ENCODE measurements at regions not wholly inside any gene's neighbourhood (a gene's known extent, or its start where the extent isn't known, plus 50 kb on each side); places are given as distances from the start of the nearest gene placed in this dataset.
"Not testable (repeated sequence)": the region's sequence is repeated elsewhere in the genome, so short reads cannot be mapped to it uniquely, and the experiment has no call there.

DNA sequence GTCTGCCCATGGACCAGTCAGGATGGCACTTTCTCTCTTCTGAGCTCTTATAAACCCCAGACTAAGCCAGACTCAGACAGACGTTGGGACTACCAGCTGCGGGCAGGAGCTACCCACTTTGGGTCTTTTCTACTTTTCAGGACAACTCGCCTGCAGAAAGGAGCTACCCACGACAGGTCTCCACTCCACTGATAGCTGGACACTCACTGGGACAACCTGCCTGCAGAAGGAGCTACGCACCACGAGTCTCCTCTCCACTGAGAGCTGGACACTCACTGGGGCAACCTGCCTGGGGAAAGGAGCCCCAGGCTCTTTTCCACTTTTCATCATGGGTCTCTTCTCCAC lies 1440.2 kb upstream of the ACO1 start:
- no peak for DNase-seq

DNA sequence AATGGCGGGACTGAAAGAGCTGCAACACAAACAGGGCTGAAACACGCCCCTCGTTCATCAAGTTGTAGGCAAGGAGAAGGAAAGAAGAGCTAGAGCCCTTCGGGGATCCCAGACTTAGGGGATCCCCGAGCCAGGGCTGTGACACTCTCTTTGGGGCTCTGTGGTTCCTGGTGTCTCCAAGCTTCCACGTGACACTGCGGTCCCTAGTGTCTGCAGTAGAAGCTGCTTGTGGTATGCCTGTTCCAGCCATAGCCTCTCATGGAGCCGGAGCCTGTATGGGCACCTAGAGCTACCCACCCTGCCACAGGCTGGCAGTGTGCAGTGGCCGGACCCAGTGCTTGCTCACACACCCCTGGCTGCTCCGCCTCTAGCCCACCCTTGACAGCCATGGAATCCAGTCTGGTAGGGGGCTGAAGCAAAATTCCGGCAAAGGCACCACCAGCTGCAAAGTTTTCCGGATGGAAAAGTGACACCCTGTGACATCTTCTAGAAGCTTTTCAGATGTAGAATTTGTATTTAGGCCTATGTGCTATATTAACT lies 1439.6 kb upstream of the ACO1 start:
- no peak for DNase-seq

DNA sequence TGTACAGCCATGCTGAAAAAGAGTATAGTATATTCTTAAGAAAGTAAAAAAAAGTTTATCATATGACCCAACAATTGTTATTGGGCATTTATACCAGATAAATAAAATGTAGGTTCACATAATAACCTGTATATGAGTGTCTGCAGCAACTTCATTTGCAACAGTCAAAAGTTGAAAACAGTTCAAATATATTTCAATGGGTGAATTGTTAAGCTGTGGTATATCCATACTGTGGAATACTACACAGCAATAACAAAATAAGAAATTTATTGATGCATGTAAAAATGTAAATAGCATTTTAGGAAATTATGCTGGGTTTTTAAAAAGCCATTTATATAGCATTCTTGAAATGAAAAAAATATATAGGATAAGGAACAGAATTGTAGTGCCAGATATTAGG lies 1420.1 kb upstream of the ACO1 start:
- DNase-seq: no peak

DNA sequence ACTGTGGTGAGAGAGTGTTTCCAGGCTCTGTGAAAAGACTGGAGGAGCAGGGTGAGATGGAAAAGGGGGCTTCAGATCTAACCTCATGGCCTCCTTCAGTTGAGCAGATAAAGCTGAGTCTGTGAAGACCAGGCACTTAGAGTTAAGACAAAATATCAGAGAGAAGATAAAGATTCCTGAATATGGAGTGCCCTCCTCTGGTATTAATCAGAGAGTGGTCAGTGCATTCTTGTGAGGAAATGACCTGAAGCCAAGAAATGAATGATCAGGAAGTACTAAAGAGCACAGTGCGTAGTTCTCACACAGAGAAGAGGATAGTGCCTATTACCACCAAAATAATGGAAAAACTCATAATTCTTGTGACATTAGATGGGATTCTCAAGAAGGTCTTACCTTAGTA lies 1417.0 kb upstream of the ACO1 start:
- DNase-seq: no peak

DNA sequence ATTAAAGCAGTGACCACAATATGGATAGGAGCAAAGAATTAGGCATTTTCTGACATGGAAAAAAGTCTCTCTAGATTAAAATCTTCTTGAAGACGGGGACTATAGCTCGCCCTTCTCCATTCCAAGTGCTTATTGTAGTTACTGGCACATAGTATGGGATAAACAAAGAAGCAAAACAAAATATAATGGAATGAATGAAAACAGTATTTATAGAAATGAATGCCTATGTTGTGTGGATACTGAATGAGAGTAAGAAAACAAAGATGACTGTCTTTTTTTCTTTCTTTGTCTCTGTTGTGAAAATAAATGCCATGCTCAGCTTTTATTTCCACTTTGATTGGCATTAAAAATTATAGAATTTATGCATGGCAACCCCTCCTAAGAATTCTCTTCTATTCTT lies 1414.3 kb upstream of the ACO1 start:
- no peak for DNase-seq

DNA sequence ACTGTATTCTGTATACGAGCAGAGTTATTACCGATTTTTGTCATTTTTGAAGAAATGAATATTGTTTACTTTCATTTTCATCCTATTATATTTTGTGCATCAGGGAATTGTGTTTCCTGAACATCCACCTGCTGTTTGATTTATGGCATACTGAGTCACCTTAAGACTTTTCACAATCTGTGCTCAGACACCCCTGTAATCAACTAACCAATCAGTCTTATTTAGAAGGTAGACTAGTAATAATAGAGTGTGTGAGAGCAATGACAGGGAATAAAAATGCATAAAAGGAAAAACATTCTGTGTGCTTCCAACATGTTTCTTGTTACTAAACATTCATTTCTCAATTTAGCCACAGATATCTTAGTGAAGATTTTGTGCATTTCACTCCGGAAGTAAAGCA lies 1413.6 kb upstream of the ACO1 start:
- no peak for DNase-seq

DNA sequence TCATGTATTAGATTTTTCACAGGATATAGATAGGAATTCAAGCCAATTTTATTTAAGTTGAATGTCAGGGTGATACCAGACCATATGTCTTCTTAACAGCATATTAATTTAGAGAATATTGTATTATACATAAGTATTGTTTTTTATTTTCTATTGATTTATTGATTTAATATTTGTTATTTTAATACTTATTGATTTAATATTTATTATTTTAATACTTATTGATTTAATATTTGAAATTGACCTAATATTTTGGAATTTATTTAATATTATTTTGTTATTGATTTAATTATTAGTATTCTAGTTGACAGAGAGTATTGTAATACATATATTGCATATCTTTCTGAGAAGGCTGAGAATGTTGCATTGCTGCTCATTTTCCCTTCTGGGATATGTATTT lies 1411.8 kb upstream of the ACO1 start:
- DNase-seq: no peak

DNA sequence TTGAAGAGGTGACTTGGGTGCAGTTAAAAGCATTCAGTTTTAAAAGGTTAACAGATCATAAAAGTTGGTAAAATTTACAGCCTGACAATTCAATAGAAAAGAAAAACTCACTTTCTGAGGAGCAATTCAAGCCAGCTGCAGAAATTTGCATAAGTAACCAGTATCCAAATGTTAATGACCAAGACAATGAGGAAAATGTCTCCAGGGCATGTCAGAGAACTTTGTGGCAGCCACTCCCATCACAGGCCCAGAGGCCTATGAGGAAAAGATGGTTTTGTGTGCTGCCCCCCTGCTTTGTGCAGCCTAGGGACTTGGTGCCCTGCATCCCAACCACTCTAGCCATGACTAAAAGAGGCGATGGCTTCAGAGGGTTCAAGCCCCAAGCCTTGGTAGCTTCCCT lies 1406.5 kb upstream of the ACO1 start:
- DNase-seq: no peak

DNA sequence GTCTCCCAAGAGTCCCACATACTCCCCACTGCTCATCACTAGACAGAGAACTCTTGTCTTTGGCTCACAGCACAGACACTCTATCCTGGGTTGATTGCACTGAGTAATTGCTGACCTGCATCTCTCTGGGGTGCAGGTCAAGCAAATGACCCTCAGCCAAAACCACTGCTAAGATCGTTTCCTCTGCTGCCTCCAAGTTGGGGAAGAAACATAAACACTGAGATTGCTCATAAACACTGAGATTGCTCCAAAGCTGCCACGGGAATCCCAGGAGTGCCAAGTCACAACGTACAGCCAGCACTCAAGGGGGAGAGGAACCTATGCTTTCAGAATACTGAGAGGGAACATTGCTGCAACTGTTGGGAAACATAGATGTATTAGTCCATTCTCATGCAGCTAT lies 1402.1 kb upstream of the ACO1 start:
- DNase-seq: no peak

DNA sequence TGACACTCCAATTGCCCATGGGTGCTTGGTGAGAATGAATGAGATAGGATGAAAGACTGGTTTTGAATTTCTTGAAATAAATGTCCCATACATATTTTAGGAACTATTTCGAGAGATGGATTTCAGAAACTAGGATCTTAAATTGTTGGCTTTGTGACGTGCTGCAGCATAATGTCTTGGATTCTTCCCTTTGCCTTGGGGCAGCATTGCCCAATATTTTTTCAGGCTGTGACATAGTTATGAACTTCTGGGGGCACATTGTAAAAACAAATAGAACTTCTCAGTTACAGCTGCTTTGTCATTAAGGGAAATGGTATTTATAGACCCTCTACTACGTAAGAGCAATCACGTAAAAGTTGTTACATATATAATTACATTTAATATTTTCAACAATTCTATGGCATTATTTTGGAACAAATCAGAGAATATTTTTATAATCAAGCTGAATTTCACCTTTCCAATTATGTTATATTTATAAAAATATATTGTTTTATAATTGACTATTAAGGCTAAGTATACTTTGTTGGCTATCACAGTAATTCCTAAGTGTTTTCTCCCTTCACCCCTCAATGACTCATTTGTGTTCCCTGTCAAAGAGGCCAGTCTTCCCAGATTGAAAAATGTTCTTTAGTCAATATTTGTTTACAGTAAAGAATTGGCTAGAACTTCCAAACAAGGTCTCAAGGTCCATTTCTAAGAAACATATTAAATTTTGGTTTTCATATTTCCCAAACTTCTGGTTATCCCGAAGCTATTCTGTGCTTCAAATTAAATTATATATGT lies 1388.3 kb upstream of the ACO1 start:
- no peak for DNase-seq

DNA sequence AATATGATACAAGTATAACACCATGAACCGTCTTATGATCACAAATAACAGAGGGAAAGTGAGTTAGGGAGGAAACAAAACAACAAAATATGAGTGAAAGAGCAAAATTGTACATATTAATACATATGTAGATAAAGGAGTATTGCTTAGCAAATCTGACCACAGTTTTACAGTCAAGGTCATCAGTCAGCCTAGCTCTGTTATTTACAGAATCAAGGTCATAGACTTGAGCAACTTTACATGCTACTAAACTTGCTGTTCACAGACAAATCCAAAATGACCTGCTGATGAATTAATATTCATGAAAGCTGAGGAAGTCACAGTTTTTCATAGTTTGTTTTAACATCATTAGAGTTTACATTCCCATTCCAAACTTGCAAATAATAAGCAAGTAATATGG lies 1387.7 kb upstream of the ACO1 start:
- no peak for DNase-seq

DNA sequence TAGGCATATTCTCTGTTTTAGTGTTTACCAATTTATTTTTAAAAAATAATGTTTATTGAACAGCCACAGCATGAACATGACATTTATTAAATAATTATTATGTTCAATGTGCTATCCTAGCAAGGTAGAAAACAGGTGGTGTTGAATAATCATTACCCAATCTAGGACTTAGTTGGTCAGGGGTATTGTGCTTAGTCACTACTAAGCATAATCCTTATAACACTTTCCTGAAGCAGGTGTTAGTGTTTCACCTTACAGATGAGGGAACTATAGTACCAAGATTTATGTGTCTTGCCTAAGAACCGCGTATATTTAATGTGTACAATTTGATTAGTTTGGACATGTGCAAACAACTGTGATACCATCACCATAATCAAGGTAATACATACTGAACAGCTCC lies 1387.2 kb upstream of the ACO1 start:
- no peak for DNase-seq

DNA sequence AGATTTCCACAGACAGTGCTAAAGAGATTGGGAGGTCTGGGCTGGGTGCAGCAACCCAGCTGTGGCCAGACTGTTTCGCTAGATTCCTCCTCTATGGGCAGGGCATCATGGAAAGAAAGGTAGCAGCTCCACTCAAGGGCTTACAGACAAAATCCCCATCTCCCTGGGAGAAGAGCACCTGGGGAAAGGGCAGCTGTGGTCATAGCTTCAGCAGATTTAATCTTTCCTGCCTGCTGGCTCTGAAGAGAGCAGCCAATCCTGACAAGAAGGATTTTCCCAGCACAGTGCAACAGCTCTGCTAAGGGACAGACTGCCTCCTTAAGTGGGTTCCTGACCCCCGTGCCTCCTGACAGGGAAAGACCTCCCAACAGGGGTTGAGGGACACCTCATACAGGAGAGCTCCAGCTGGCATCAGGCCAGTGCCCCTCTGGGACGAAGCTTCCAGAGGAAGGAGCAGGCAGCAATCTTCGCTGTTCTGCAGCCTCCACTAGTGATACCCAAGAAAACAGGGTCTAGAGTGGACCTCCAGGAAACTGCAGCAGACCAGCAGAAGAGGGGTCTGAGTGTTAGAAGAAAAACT lies 1379.3 kb upstream of the ACO1 start:
- no peak for DNase-seq

DNA sequence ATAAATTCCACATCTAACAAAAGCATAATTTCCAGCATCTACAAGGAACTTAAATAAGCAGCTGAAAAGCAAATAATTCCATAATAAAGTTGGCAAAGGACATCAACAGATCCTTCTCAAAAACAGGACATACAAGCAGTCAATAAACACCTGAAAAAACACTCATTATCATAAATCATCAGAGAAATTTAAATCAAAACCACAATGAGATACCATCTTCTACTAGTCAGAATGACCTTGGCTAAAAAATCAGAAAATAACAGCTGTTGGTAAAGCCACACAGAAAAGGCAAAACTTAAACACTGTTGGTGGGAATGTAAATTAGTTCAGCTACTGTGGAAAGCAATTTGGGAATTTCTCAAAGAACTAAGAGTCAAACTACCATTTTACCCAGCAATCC lies 1371.1 kb upstream of the ACO1 start:
- no peak for DNase-seq

DNA sequence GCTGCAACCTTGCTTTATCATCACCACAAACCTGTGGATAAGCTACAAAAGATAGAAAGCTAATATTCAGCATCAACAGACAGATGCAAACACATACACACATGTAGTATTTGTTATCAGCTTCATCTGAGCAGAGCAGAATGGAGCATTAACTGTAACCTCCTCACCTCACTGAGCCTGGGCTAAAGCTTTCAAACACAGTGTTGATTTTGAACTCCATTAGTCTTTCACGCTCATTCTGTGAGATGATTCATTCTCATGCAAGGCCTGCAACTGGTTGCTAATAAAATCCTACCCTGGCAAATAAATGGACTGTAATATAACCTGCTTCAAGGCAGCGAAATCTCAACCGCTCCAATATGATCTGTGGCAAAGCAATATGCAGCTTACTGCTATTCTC lies 1360.6 kb upstream of the ACO1 start:
- no peak for DNase-seq

DNA sequence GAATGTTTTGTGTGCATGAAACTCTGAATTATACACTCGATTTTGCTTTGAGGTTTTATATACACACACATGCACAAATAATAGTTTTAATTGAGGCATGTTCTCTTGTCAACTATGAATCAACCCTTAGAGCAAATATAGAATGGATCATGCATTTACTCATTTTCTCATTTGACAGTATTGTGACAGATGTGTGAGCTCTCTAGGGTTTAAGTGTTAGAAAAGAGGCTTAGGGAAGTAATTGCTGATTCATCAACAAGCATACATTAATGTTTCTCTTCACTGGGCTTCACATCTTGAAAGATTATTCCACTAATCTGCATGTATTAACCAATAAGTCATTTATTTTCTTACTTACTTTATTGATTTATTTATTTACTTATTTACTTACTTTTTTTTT lies 1356.8 kb upstream of the ACO1 start:
- DNase-seq: no peak

DNA sequence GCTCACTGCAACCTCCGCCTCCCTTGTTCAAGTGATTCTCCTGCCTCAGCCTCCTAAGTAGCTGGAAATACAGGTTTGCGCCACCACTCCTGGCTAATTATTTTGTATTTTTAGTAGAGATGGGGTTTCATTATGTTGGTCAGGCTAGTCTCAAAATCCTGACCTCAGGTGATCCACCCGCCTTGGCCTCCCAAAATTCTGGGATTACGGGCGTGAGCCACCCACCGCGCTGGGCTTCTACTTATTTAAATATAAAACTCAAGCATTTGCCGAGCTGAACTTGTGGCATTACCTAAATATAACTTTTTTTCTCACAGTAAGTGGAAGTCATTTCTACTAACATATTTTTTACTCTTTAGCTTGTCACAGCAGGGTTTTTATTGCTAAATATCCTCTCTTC lies 1356.3 kb upstream of the ACO1 start:
- DNase-seq: no peak

DNA sequence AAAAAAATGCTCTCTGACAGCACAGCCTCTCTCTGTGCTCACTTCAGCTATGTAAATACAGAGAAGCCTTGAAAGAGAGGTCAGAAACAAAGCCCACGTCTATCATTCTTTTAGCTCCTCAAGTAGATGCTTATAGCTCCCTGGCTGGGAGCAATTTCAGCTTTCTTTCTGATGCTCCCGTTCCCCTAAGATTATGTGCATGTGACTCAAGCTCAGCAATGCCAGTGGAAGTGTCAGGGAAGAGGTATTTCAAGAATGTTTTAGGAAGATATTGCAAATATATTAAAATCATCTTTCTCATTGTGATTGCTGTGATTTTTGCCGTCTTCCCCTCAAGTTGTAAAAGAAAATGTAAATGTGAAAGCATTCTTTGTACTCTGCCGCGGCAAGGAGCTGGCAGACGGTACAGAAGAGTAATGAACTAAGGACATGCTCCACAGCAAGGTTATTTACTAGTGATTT lies 1353.7 kb upstream of the ACO1 start:
- no peak for DNase-seq

DNA sequence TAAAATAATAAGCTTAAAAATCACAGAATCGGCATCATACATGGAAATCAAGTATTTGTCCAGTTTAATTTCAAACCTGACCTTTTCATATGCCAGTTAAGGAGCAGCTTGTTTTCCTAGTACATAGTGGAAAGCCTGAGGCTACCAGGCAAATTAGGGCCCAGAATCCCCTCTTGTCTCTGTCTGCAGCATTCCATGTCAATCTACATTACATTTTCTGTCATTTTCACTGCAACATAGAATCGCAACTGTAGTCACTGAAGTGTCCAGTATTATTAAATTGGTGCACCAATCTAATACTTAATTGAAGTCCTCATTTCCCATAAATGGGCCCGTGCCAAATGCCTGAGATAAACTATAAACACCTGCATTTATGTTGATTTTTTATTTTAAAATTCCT lies 1352.2 kb upstream of the ACO1 start:
- DNase-seq: no peak

DNA sequence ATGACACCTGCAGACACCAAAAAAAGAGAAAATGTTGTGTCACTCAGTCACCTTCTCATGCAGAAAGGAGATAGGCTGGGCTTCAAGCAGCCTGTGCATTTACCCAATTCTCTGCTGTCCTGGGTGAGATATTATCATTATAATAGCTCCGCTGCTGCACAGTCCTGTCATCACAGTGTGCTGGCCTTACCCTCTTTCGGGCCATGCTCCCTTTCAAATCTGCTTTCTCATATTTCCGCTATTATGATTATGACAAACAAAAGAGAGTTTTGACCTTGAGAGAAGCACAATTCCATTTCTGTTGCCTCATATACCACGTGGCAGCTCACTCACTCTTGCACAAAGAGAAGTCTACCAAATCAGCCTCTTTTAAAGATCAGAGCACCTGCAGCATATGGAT lies 1350.1 kb upstream of the ACO1 start:
- no peak for DNase-seq

DNA sequence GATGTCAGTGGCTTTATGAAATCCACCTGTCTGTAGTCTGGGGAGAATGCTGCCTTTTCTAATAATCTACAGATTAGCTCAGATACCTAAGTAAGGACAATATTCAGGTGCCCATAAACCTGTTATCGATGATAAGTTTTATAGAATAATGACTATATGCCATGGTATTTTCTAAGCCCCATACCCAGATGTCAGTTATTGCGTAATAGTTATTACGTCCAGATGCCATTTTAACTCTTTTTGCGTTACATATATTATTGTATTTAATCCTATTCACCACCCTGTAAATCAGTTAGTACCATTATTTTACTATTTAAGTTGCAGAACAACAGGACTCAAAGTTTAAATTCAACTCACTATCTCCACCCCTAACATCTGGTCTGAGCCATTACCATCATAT lies 1343.9 kb upstream of the ACO1 start:
- no peak for DNase-seq

DNA sequence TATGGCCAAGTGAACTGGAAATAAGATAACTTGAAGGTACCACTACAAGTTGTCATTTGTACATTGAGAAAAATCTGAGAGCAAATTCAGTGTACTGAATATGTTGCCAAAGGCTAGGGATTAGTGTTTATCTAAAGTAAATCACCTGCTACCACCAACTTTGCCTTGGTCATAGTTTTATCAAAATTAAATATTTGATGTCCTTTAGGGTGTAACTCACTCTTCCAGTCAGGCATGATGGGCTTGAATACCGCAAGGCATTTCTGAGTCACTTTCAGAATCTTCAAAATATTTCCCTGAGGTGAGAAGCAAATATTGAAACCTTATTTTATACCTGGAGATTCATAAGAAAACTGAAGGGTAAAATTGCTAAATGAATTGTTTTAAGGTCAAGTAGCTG lies 1338.6 kb upstream of the ACO1 start:
- no peak for DNase-seq

DNA sequence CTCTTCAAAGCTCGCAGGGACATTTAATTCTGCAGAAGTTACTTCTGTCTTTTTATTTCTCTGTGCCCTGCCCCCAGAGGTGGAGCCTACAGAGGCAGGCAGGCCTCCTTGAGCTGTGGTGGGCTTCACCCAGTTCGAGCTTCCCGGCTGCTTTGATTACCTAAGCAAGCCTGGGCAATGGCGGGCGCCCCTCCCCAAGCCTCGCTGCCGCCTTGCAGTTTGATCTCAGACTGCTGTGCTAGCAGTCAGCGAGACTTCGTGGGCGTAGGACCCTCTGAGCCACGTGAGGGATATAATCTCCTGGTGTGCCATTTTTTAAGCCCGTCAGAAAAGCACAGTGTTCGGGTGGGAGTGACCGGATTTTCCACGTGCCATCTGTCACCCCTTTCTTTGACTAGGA lies 1322.9 kb upstream of the ACO1 start:
- not testable (repeated sequence) for DNase-seq

DNA sequence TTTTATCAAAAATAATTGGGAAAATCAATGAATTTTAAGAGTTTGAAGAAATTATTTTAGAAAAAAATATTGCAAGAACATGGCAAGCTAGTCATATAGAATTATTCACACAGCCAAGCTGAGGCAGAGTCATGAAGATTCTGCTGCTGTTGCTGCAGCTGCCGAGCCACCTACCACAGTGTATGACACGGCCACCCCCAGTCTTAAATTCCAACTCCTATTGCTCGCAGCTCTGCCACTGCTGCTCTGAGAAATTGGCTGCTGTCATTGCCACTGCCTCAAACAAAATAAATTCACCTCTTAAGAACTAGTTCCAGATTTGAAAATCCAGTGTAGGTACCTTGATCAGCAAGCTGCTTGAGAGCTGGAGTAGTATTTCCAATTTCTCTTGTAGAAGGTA lies 1318.8 kb upstream of the ACO1 start:
- no peak for DNase-seq

DNA sequence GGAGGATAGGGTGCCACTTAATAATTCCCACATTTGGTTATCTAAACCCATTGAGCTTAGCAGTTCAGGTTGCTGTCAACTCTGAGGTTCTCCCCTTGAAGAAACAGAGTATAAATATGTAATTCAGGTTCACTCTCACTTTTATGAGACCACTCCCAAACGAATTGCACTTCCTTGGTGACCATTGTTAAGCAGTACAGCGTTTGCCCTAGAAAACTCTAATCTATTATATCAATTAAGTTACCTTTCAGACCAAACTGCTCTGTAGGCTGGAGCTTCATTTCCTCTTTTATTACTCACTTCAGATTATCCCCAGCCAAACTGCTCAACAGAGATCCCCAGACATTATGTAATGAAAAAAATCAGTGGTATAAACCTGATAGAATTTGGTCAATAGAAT lies 1317.0 kb upstream of the ACO1 start:
- no peak for DNase-seq
